ENCODE measurements at regions not wholly inside any gene's neighbourhood (a gene's known extent, or its start where the extent isn't known, plus 50 kb on each side); places are given as distances from the start of the nearest gene placed in this dataset.
"Not testable (repeated sequence)": the region's sequence is repeated elsewhere in the genome, so short reads cannot be mapped to it uniquely, and the experiment has no call there.

DNA sequence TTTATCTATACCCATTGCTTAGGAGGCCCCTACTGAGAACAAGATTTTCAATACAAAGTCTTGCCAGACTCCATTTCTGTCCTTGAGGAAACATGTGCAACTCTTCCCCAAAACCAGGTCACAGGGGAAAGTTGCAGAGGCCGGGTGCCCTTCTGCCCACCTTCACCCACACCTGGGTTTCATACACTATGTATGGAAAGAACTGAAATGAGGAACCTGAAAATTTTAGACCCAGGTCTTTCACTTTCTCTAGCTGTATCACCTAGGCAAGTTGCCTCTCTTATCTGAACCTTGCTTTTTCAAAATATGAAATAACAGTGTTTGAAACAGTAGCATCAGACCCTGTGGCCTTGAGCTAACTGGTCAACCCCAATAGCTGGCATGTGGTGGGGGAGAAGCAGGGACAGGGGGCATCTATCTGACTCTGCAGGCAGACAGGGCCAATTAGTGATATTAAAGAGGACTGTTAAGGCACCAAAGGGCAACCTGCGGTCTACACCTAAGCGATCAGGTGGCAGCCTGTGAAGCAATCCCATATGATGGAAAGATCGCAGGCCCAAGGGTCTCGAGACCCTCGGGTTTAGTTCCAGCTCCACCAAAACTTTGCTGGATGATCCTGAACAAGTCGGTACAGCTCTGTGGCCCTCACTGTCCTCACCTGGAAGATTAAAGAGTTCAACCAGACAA lies 346.5 kb downstream of the BCL11B start:
- no peaks in the 10 kb centered on the region for H3K36me3 ChIP-seq (ENCODE audit: control insufficient read depth in 5 of 5, insufficient read depth in 5 of 5, low read length in 5 of 5)
- peaks cover 0 to 4% (median 0%) of the 10 kb centered on the region in 5 donors for H3K9me3 ChIP-seq (ENCODE audit: control insufficient read depth in 5 of 5, low read length in 5 of 5)
- no peak overlapping the region for H3K27ac ChIP-seq (ENCODE audit: low read depth, low read length)
- no peaks in the 10 kb centered on the region for H3K27me3 ChIP-seq (ENCODE audit: control insufficient read depth in 5 of 5, insufficient read depth in 4 of 5, low read length in 5 of 5)
- H3K4me1 ChIP-seq (ENCODE audit: control insufficient read depth in 5 of 5, insufficient read depth in 5 of 5, low read length in 5 of 5), result peaks cover 0 to 4% (median 0%) of the 10 kb centered on the region in 5 donors
- no peak overlapping the region for H3K9ac ChIP-seq (ENCODE audit: low read length in 5 of 5)
- no peak overlapping the region for H3K4me3 ChIP-seq (ENCODE audit: low read depth in 1 of 5, low read length in 5 of 5)

DNA sequence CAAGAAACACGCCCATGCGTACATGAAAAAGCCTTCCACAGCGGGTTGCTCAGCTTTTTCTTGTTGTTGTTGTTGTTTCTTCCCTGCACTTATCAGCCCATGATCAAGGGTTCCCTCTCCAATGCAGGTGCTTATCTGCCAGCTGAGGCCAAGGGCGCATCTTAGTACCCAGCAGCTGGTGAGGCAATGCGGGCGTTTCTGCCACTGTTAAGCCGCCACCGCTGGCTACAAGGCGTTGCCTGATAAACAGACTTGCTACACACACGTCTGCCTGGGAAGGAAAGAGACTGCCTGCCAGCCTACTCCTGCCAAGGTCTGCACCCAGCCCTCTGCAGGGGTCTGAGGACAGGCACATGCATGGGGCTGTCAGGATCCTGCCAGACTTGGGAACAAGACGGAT lies 345.9 kb downstream of the BCL11B start:
- Histone ChIP-seq H3K4me1 (ENCODE audit: control insufficient read depth in 5 of 5, insufficient read depth in 5 of 5, low read length in 5 of 5) (peaks cover 0 to 4% (median 0%) of the 10 kb centered on the region in 5 donors), H3K27ac (ENCODE audit: low read depth, low read length) (no peak overlapping the region), H3K36me3 (ENCODE audit: control insufficient read depth in 5 of 5, insufficient read depth in 5 of 5, low read length in 5 of 5) (no peaks in the 10 kb centered on the region), H3K4me3 (ENCODE audit: low read depth in 1 of 5, low read length in 5 of 5) (no peak overlapping the region), H3K9ac (ENCODE audit: low read length in 5 of 5) (no peak overlapping the region), H3K27me3 (ENCODE audit: control insufficient read depth in 5 of 5, insufficient read depth in 4 of 5, low read length in 5 of 5) (no peaks in the 10 kb centered on the region), H3K9me3 (ENCODE audit: control insufficient read depth in 5 of 5, low read length in 5 of 5) (peaks cover 0 to 4% (median 0%) of the 10 kb centered on the region in 5 donors)

DNA sequence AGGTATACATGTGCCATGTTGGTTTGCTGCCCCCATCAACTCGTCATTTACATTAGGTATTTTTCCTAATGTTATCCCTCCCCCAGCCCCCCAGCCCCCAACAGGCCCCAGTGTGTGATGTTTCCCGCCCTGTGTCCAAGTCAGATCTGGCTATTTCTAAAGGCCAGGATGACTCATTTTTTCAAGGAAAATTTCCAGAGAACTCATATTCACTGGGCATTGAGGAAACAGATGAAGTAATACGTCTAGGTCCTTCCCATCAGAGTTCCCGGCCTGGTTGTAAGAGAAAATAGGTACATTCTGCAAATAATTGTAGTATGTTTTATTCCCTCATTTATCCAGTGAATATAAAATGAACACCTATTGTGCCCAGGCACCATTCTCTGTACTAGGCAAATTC lies 345.2 kb downstream of the BCL11B start:
- Histone ChIP-seq H3K27ac (ENCODE audit: low read depth, low read length) (no peak overlapping the region), H3K36me3 (ENCODE audit: control insufficient read depth in 5 of 5, insufficient read depth in 5 of 5, low read length in 5 of 5) (no peaks in the 10 kb centered on the region), H3K27me3 (ENCODE audit: control insufficient read depth in 5 of 5, insufficient read depth in 4 of 5, low read length in 5 of 5) (no peaks in the 10 kb centered on the region), H3K9ac (ENCODE audit: low read length in 5 of 5) (no peak overlapping the region), H3K4me1 (ENCODE audit: control insufficient read depth in 5 of 5, insufficient read depth in 5 of 5, low read length in 5 of 5) (peaks cover 0 to 4% (median 0%) of the 10 kb centered on the region in 5 donors), H3K4me3 (ENCODE audit: low read depth in 1 of 5, low read length in 5 of 5) (no peak overlapping the region), H3K9me3 (ENCODE audit: control insufficient read depth in 5 of 5, low read length in 5 of 5) (peaks cover 0 to 4% (median 0%) of the 10 kb centered on the region in 5 donors)

DNA sequence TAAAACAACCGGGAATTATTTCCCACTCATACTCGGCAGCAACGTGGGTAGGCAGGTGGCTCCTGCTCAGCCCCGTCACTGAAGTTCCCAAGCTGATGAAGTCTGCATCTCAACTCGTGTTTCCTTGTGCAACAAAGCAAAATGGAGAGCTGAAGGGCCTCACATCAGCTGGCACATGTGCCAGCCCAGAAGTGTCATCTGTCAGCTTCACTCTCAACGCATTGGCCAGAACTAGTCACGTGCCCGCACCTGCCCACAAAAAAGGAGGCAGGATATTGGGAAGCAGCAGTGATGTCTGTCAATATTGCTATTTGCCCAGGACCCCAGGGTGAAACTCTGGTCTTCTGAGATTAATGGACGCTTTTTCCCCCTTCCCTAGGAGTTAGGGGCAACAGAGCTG lies 344.0 kb downstream of the BCL11B start:
- no peaks in the 10 kb centered on the region for H3K9me3 ChIP-seq (ENCODE audit: control insufficient read depth in 5 of 5, low read length in 5 of 5)
- peaks cover 0 to 2% (median 0%) of the 10 kb centered on the region in 5 donors for H3K27me3 ChIP-seq (ENCODE audit: control insufficient read depth in 5 of 5, insufficient read depth in 4 of 5, low read length in 5 of 5)
- no peak overlapping the region for H3K9ac ChIP-seq (ENCODE audit: low read length in 5 of 5)
- H3K36me3 ChIP-seq (ENCODE audit: control insufficient read depth in 5 of 5, insufficient read depth in 5 of 5, low read length in 5 of 5), result no peaks in the 10 kb centered on the region
- H3K4me1 ChIP-seq (ENCODE audit: control insufficient read depth in 5 of 5, insufficient read depth in 5 of 5, low read length in 5 of 5), result peaks cover 0 to 4% (median 0%) of the 10 kb centered on the region in 5 donors
- no peak overlapping the region for H3K4me3 ChIP-seq (ENCODE audit: low read depth in 1 of 5, low read length in 5 of 5)
- H3K27ac ChIP-seq (ENCODE audit: low read depth, low read length), result no peak overlapping the region

DNA sequence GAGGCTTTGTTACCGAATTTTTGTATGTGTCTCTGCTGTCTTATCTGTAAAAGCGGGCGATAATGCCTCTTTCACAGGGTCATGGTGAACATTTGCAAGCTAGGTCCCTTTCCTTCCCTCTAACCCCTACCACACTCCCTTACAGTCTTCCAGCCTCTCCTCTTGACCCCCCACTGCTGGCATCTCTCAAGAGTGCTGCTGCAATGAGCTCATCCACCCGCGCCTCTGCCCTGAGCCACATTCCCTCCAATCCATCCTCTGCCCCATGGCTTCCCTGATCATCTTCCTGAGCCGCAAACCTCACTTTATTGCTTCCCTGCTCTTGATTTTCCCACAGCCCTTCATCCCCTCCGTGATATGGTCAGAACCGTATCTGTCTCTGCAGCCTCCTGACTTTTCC lies 343.6 kb downstream of the BCL11B start:
- Histone ChIP-seq H3K4me1 (ENCODE audit: control insufficient read depth in 5 of 5, insufficient read depth in 5 of 5, low read length in 5 of 5) (peaks cover 0 to 4% (median 0%) of the 10 kb centered on the region in 5 donors), H3K27ac (ENCODE audit: low read depth, low read length) (no peak overlapping the region), H3K27me3 (ENCODE audit: control insufficient read depth in 5 of 5, insufficient read depth in 4 of 5, low read length in 5 of 5) (peaks cover 0 to 6% (median 0%) of the 10 kb centered on the region in 5 donors)

DNA sequence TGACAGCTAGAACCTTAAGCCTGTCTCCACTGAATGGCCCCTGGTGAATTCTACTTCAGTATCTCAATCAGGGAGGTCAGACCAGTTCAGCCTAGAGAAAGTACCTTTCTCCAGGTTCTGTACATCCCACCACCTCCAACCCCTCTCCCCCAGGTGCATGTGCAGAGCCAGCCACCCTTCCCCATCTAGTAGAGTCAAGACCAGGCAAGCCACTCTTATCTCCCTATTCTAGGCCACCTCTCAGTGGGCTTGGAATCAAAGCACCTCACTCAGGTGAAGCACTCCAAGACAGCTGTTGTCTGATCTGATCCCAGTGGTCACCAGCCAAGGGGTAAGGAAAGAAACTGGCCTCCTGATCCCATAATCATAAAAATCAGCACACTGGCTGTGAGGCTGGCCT lies 340.9 kb downstream of the BCL11B start:
- Histone ChIP-seq H3K27me3 (ENCODE audit: control insufficient read depth in 5 of 5, insufficient read depth in 4 of 5, low read length in 5 of 5) (peaks cover 0 to 14% (median 0%) of the 10 kb centered on the region in 5 donors), H3K9me3 (ENCODE audit: control insufficient read depth in 5 of 5, low read length in 5 of 5) (no peaks in the 10 kb centered on the region), H3K36me3 (ENCODE audit: control insufficient read depth in 5 of 5, insufficient read depth in 5 of 5, low read length in 5 of 5) (no peaks in the 10 kb centered on the region), H3K27ac (ENCODE audit: low read depth, low read length) (no peak overlapping the region), H3K9ac (ENCODE audit: low read length in 5 of 5) (no peak overlapping the region), H3K4me1 (ENCODE audit: control insufficient read depth in 5 of 5, insufficient read depth in 5 of 5, low read length in 5 of 5) (peaks cover 0 to 2% (median 0%) of the 10 kb centered on the region in 5 donors), H3K4me3 (ENCODE audit: low read depth in 1 of 5, low read length in 5 of 5) (no peak overlapping the region)

More for the DNA sequence above, 343.6 kb downstream of the BCL11B start:
- Histone ChIP-seq H3K9me3 (ENCODE audit: control insufficient read depth in 5 of 5, low read length in 5 of 5) (no peaks in the 10 kb centered on the region), H3K36me3 (ENCODE audit: control insufficient read depth in 5 of 5, insufficient read depth in 5 of 5, low read length in 5 of 5) (no peaks in the 10 kb centered on the region), H3K4me3 (ENCODE audit: low read depth in 1 of 5, low read length in 5 of 5) (no peak overlapping the region), H3K9ac (ENCODE audit: low read length in 5 of 5) (no peak overlapping the region)

DNA sequence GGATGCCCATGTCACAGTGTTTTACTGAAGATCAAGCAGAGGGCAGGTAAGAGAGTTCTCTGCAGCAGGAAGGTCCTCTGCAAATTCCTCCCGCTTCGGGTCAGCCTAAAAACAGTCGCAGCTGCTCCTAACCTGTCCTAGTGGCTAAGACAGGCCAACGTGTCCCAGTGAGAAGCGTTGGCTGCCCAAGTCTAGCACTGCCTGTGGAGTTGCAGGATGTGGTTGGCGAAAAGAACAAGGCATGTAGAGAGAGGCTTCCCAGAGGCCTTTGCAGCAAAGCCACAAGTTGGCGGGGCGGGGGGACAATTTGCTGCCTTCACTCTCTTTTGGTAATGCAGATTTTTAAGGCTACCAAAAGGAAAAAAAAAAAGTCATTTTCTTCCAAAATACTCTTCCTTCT lies 340.1 kb downstream of the BCL11B start:
- Histone ChIP-seq H3K27me3 (ENCODE audit: control insufficient read depth in 5 of 5, insufficient read depth in 4 of 5, low read length in 5 of 5) (peaks cover 0 to 15% (median 0%) of the 10 kb centered on the region in 5 donors), H3K4me1 (ENCODE audit: control insufficient read depth in 5 of 5, insufficient read depth in 5 of 5, low read length in 5 of 5) (no peaks in the 10 kb centered on the region), H3K9ac (ENCODE audit: low read length in 5 of 5) (no peak overlapping the region), H3K36me3 (ENCODE audit: control insufficient read depth in 5 of 5, insufficient read depth in 5 of 5, low read length in 5 of 5) (no peaks in the 10 kb centered on the region), H3K4me3 (ENCODE audit: low read depth in 1 of 5, low read length in 5 of 5) (no peak overlapping the region), H3K27ac (ENCODE audit: low read depth, low read length) (no peak overlapping the region), H3K9me3 (ENCODE audit: control insufficient read depth in 5 of 5, low read length in 5 of 5) (no peaks in the 10 kb centered on the region)

DNA sequence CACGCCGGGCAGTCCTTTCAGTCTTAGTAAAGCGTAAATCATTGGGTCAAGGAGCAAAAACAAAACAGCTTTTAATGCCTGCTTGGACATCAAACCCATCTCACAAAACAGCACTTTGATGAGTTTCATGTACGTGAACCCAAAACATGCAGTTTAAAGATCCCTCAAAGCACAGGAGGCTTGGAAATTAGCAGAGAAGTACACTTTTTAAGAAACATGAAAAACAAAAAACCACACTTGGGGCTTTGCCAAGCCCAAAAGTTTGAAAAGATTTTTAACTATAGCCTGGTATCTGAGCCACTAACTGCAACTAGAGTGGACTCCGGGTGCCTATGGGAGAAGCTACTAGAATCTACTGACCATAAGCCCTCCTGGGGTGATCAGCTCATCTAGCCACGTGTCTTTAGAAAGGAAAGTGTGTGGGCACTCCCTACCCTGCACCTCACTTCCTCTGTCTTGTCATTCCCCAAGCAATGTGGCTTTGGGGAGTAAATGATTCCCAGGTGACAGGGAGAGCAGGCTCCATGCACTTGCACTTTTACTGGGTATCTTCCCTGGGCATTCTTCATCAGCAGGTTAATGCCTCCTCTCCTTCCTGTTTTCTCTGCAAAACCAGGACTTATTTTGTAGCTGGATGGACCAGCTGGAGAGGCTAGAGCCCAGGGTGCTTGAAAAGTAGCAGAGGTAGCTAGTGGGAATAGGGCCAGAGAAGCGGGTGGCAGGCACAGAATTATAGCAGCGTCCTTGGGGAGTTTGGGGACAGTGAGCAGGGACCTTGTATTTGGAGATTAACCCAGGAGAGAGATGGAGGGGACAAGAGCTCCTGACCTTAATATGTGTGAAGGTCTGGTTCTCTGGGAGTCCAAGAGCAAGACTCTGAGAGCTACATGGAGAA lies 339.3 kb downstream of the BCL11B start:
- Histone ChIP-seq H3K4me3 (ENCODE audit: low read depth in 1 of 5, low read length in 5 of 5) (no peak overlapping the region), H3K27me3 (ENCODE audit: control insufficient read depth in 5 of 5, insufficient read depth in 4 of 5, low read length in 5 of 5) (peaks cover 0 to 18% (median 0%) of the 10 kb centered on the region in 5 donors), H3K36me3 (ENCODE audit: control insufficient read depth in 5 of 5, insufficient read depth in 5 of 5, low read length in 5 of 5) (no peaks in the 10 kb centered on the region), H3K9me3 (ENCODE audit: control insufficient read depth in 5 of 5, low read length in 5 of 5) (no peaks in the 10 kb centered on the region), H3K4me1 (ENCODE audit: control insufficient read depth in 5 of 5, insufficient read depth in 5 of 5, low read length in 5 of 5) (no peaks in the 10 kb centered on the region), H3K9ac (ENCODE audit: low read length in 5 of 5) (no peak overlapping the region), H3K27ac (ENCODE audit: low read depth, low read length) (no peak overlapping the region)

DNA sequence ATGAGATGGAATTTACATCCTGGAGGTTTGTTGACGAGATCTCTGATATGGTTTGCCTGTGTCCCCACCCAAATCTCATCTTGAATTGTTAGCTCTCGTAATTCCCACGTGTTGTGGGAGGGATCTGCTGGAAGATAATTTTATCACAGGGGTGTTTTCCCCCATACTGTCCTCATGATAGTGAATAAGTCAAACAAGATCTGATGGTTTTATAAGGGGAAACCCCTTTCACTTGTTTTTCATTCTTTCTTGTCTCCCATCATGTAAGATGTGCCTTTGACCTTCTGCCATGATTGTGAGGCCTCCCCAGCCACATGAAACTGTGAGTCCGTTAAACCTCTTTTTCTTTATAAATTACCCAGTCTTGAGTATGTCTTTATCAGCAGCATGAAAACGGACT lies 337.4 kb downstream of the BCL11B start:
- not testable (repeated sequence) for H3K36me3 ChIP-seq (ENCODE audit: control insufficient read depth in 5 of 5, insufficient read depth in 5 of 5, low read length in 5 of 5)

DNA sequence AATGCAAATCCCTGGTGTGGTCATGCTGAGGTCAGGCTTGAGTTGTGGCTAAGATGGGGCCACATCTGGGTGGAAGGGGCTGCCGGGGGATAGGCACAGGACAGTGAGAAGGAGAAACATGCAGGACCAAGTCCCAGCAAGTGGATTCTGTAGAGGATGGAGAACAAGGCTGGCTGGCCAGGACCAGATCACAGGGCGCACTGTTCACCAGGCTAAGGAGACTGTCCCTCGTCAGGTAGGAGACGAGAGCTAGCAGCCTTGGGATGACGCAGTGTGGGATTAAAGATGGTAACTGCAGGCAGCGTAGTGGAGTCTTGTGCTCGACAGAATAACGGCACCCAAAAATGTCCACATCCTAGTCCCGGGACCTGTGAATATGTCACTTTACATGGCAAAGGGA lies 336.1 kb downstream of the BCL11B start:
- Histone ChIP-seq H3K9me3 (ENCODE audit: control insufficient read depth in 5 of 5, low read length in 5 of 5) (no peaks in the 10 kb centered on the region), H3K4me1 (ENCODE audit: control insufficient read depth in 5 of 5, insufficient read depth in 5 of 5, low read length in 5 of 5) (no peaks in the 10 kb centered on the region), H3K27me3 (ENCODE audit: control insufficient read depth in 5 of 5, insufficient read depth in 4 of 5, low read length in 5 of 5) (peaks cover 0 to 22% (median 0%) of the 10 kb centered on the region in 5 donors), H3K9ac (ENCODE audit: low read length in 5 of 5) (no peak overlapping the region), H3K4me3 (ENCODE audit: low read depth in 1 of 5, low read length in 5 of 5) (no peak overlapping the region), H3K36me3 (ENCODE audit: control insufficient read depth in 5 of 5, insufficient read depth in 5 of 5, low read length in 5 of 5) (no peaks in the 10 kb centered on the region), H3K27ac (ENCODE audit: low read depth, low read length) (no peak overlapping the region)

More for the DNA sequence above, 337.4 kb downstream of the BCL11B start:
- not testable (repeated sequence) for H3K9ac ChIP-seq (ENCODE audit: low read length in 5 of 5); H3K4me3 ChIP-seq (ENCODE audit: low read depth in 1 of 5, low read length in 5 of 5); H3K4me1 ChIP-seq (ENCODE audit: control insufficient read depth in 5 of 5, insufficient read depth in 5 of 5, low read length in 5 of 5); H3K27ac ChIP-seq (ENCODE audit: low read depth, low read length); H3K9me3 ChIP-seq (ENCODE audit: control insufficient read depth in 5 of 5, low read length in 5 of 5)
- H3K27me3 ChIP-seq (ENCODE audit: control insufficient read depth in 5 of 5, insufficient read depth in 4 of 5, low read length in 5 of 5), result peaks cover 0 to 22% (median 0%) of the 10 kb centered on the region in 5 donors

All from subcutaneous abdominal adipose tissue (tissue), 5 donors.